HCT116 (cell line): ENCODE measurements at regions not wholly inside any gene's neighbourhood (a gene's known extent, or its start where the extent isn't known, plus 50 kb on each side); places are given as distances from the start of the nearest gene placed in this dataset.

ENCODE experiments used
- ATAC-seq: fragments of 200-7000 bp; cut with Tn5 transposase; 2 replicates; pipeline ENCODE4 v1.9.1; 2020; ENCODE audit warnings: mild to moderate bottlenecking, moderate library complexity
- BruUV-seq: library from RNA; stranded (reverse); fragments of 400-500 nt; replicated peaks from 2 replicates; lab custom pipeline; 2021; lab: Mats Ljungman, UMichigan
- CTCF ChIA-PET: fragments of 300-600 bp; sonication (Branson Sonifier 250); formaldehyde crosslinking; loops from one replicate; lab custom pipeline; 2021; ENCODE audit warnings: antibody characterized with exemption; lab: Charles Lee
- POLR2A ChIA-PET: fragments of 300-600, 350-600 bp; sonication (Branson Sonifier 250); formaldehyde crosslinking; loops from one replicate; lab custom pipeline; 2021; ENCODE audit warnings: antibody characterized with exemption; lab: Charles Lee
- RAD21 ChIA-PET, 2 experiments: fragments of 300-600 bp; sonication (Branson Sonifier 250); formaldehyde crosslinking; loops; one replicate each; lab custom pipeline; 2023; ENCODE audit warnings: low total read pairs in 2 of 2; ENCODE audit not compliant: uncharacterized antibody in 2 of 2, unreplicated experiment in 2 of 2, low non-redundant PET in 1 of 2; lab: Charles Lee
- DNase-seq: peaks from one replicate; pipeline ENCODE4 v3.0.0-alpha.2; 2010; ENCODE audit warnings: low read depth, low spot score
- H2AFZ ChIP-seq: fragments of 200-600 bp; shearing (Covaris generic), sonication (generic); 2 replicates; pipeline ENCODE4 v1.6.1; 2017; ENCODE audit warnings: low read depth, mixed run types, mixed read lengths, antibody characterized with exemption, low read length; ENCODE audit not compliant: poor library complexity, severe bottlenecking
- H3K27ac ChIP-seq: 2 replicates; pipeline ENCODE4 v1.5.1; 2012; ENCODE audit warnings: low read depth, low read length
- H3K27me3 ChIP-seq: fragments of 200-600 bp; sonication (generic); 2 replicates; pipeline ENCODE4 v1.6.1; 2016; ENCODE audit warnings: mixed run types, low read length, mixed read lengths; ENCODE audit not compliant: insufficient read depth
- H3K36me3 ChIP-seq, 2 experiments: fragments of 200-500 bp in 1 of 2; fragments of 200-600 bp in 1 of 2; sonication (Bioruptor generic) in 1 of 2; sonication (generic) in 1 of 2; 2 replicates each; pipeline versions ENCODE4 v1.5.1 to v1.6.1; 2014 to 2016; ENCODE audit warnings: low read length in 2 of 2, inconsistent platforms in 1 of 2, mixed read lengths in 1 of 2, mixed run types in 1 of 2; ENCODE audit not compliant: insufficient read depth in 2 of 2, control insufficient read depth in 1 of 2
- H3K4me1 ChIP-seq, 2 experiments: fragments of 200-600 bp in 1 of 2; sonication (generic) in 1 of 2; 2 replicates each; pipeline versions ENCODE4 v1.5.1 to v1.6.1; 2012 to 2017; ENCODE audit warnings: low read length in 2 of 2, inconsistent platforms in 1 of 2, mild to moderate bottlenecking in 1 of 2, mixed read lengths in 1 of 2, mixed run types in 1 of 2, moderate library complexity in 1 of 2; ENCODE audit not compliant: insufficient read depth in 2 of 2, control insufficient read depth in 1 of 2
- H3K4me2 ChIP-seq: fragments of 200-600 bp; sonication (generic); 2 replicates; pipeline ENCODE4 v1.6.1; 2017; ENCODE audit warnings: mixed run types, low read length, mixed read lengths
- H3K4me3 ChIP-seq, 2 experiments: fragments of 200-600 bp in 1 of 2; sonication (generic) in 1 of 2; replicated peaks in 1 of 2; 2 replicates each; pipeline ENCODE4 v1.5.1; 2011 to 2016; ENCODE audit warnings: low read length in 2 of 2, control low read depth in 1 of 2, low read depth in 1 of 2, mild to moderate bottlenecking in 1 of 2, mixed read lengths in 1 of 2, mixed run types in 1 of 2
- H3K79me2 ChIP-seq: fragments of 200-600 bp; sonication (generic); 2 replicates; pipeline ENCODE4 v1.6.1; 2017; ENCODE audit warnings: mild to moderate bottlenecking, mixed run types, low read length, moderate library complexity, mixed read lengths; ENCODE audit not compliant: insufficient read depth
- H3K9ac ChIP-seq: fragments of 200-600 bp; sonication (generic); 2 replicates; pipeline ENCODE4 v1.6.1; 2016; ENCODE audit warnings: low read length, mixed read lengths
- H3K9me2 ChIP-seq: fragments of 200-600 bp; sonication (generic), shearing (Covaris generic); 2 replicates; pipeline ENCODE4 v1.6.1; 2017; ENCODE audit warnings: mixed run types, mild to moderate bottlenecking, moderate library complexity; ENCODE audit not compliant: insufficient read depth
- H3K9me3 ChIP-seq, 2 experiments: fragments of 200-500 bp in 1 of 2; fragments of 200-600 bp in 1 of 2; sonication (Bioruptor generic) in 1 of 2; sonication (generic) in 1 of 2; 2 replicates each; pipeline ENCODE4 v1.6.1; 2014 to 2017; ENCODE audit warnings: low read length in 2 of 2, mixed read lengths in 2 of 2, inconsistent platforms in 1 of 2, low read depth in 1 of 2, mild to moderate bottlenecking in 1 of 2, mixed run types in 1 of 2, moderate library complexity in 1 of 2; ENCODE audit not compliant: control insufficient read depth in 1 of 2, insufficient read depth in 1 of 2
- H4K20me1 ChIP-seq: fragments of 200-600 bp; sonication (generic), shearing (Covaris generic); 2 replicates; pipeline ENCODE4 v1.6.1; 2017; ENCODE audit warnings: mixed run types, mild to moderate bottlenecking, moderate library complexity; ENCODE audit not compliant: insufficient read depth
- CBX3 ChIP-seq: IDR thresholded peaks from 2 replicates; pipeline ENCODE4 v1.6.1; 2012; ENCODE audit warnings: low read depth
- CEBPB ChIP-seq: IDR thresholded peaks from 2 replicates; pipeline ENCODE4 v1.6.1; 2012; ENCODE audit warnings: low read depth
- EGR1 ChIP-seq: IDR thresholded peaks from 2 replicates; pipeline ENCODE4 v1.6.1; 2012; ENCODE audit warnings: low read depth
- ELF1 ChIP-seq: IDR thresholded peaks from 2 replicates; pipeline ENCODE4 v1.6.1; 2012; ENCODE audit warnings: low read depth, borderline replicate concordance
- EZH2 ChIP-seq: fragments of 200-600 bp; sonication (generic); IDR thresholded peaks from 2 replicates; pipeline ENCODE4 v1.6.1; 2017; ENCODE audit warnings: antibody characterized with exemption, mixed run types
- EZH2phosphoT487 ChIP-seq: fragments of 200-600 bp; IDR thresholded peaks from 2 replicates; pipeline ENCODE4 v1.6.1; 2018; ENCODE audit warnings: antibody characterized with exemption, borderline replicate concordance
- FOSL1 ChIP-seq: IDR thresholded peaks from 2 replicates; pipeline ENCODE4 v1.6.1; 2012; ENCODE audit warnings: low read depth
- JUND ChIP-seq: IDR thresholded peaks from 2 replicates; pipeline ENCODE4 v1.6.1; 2012
- POLR2A ChIP-seq: IDR thresholded peaks from 2 replicates; pipeline ENCODE4 v1.7.0; 2011; ENCODE audit warnings: borderline replicate concordance; ENCODE audit not compliant: insufficient read depth, insufficient read length; ENCODE audit errors: extremely low read depth
- SIN3A ChIP-seq: IDR thresholded peaks from 2 replicates; pipeline ENCODE4 v1.6.1; 2012; ENCODE audit warnings: low read depth
- TCF7L2 ChIP-seq: IDR thresholded peaks from 2 replicates; pipeline ENCODE4 v1.7.0; 2011; ENCODE audit warnings: borderline replicate concordance, inconsistent platforms; ENCODE audit not compliant: insufficient read depth, insufficient read length; ENCODE audit errors: extremely low read depth
- YY1 ChIP-seq: IDR thresholded peaks from 2 replicates; pipeline ENCODE4 v1.6.1; 2011; ENCODE audit warnings: low read length, low read depth, moderate library complexity, mild to moderate bottlenecking; ENCODE audit not compliant: insufficient replicate concordance; ENCODE audit errors: extremely low read depth
- ZFX ChIP-seq: fragments of 450-650 bp; IDR thresholded peaks from 2 replicates; pipeline ENCODE4 v1.6.1; 2017
- ZNF274 ChIP-seq: fragments of 200-500 bp; sonication (Bioruptor generic); IDR thresholded peaks from 2 replicates; pipeline ENCODE4 v1.6.1; 2014; ENCODE audit warnings: mild to moderate bottlenecking, low read depth, low read length, inconsistent platforms
- intact Hi-C: fragments of 100-400 bp; cut with micrococcal nuclease; formaldehyde crosslinking; loops from 2 replicates; pipeline ENCODE4 v1.10.0; 2022
- TF ChIP-seq, protein P1 (sequence below): IDR thresholded peaks from 2 replicates; pipeline ENCODE4 v1.6.1; 2011; ENCODE audit warnings: mild to moderate bottlenecking, low read length, moderate library complexity; ENCODE audit not compliant: insufficient replicate concordance; ENCODE audit errors: extremely low read depth
- TF ChIP-seq, protein P2 (sequence below): IDR thresholded peaks from 2 replicates; pipeline ENCODE4 v1.6.1; 2012
- TF ChIP-seq, protein P3 (sequence below): IDR thresholded peaks from 2 replicates; pipeline ENCODE4 v1.6.1; 2012
- TF ChIP-seq, protein P4 (sequence below): IDR thresholded peaks from 2 replicates; pipeline ENCODE4 v1.6.1; 2012; ENCODE audit warnings: low read depth

DNA sequence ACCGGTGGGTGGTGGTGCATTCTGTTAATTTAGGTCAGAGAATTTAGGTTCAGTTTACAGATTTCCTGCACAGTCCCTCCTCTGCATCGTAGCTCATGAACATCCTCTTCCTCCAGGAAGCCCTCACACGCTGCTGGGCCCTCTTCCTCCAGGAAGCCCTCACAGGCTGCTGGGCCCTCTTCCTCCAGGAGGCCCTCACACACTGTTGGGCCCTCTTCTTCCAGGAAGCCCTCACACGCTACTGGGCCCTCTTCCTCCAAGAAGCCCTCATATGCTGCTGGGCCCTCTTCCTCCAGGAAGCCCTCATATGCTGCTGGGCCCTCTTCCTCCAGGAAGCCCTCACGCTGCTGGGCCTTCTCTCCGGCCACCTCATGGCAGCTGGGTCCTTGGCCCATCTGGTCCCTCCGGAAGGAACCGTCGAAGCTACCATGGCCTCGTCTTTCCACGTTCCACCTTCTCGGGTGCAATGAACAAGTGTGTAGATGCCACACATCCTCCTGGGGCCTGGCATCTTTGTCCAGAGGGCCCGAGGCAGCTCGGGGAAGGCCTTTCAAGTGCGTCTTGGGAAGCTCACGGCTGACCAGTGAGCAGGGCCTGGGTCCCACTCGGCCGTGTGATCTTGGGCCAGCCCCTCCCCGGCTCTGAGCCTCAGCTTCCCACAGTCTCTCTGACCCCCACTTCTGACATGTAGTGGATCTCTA, 58.9 kb upstream of the PPARA start:
- H3K4me3 ChIP-seq = no peak overlapping the region
- H3K27ac ChIP-seq = peak overlapping the region; percentile 37
- H4K20me1 ChIP-seq = peaks cover under 1% of the 10 kb centered on the region; the same call in 1 of the 2 replicates
- ChIA-PET CTCF (no interaction called here), POLR2A (no interaction called here)
- H3K9me2 ChIP-seq = no peaks in the 10 kb centered on the region
- DNase-seq (no peak), ATAC-seq (no peak)
- H3K27me3 ChIP-seq = no peaks in the 10 kb centered on the region
- no peak overlapping the region for H3K9ac ChIP-seq
- H3K9me3 ChIP-seq = no peaks in the 10 kb centered on the region
- no peak overlapping the region for H3K4me2 ChIP-seq
- H3K4me1 ChIP-seq = peaks cover 9 to 22% of the 10 kb centered on the region in 2 experiments
- TF ChIP-seq YY1 (no peak), EGR1 (no peak), ZNF274 (no peak), CBX3 (no peak), JUND (no peak), TCF7L2 (no peak), SIN3A (no peak), ZFX (no peak), FOSL1 (no peak), POLR2A (no peak), CEBPB (no peak), EZH2phosphoT487 (no peak), ELF1 (no peak), EZH2 (no peak)
- TF ChIP-seq, protein P1, sequence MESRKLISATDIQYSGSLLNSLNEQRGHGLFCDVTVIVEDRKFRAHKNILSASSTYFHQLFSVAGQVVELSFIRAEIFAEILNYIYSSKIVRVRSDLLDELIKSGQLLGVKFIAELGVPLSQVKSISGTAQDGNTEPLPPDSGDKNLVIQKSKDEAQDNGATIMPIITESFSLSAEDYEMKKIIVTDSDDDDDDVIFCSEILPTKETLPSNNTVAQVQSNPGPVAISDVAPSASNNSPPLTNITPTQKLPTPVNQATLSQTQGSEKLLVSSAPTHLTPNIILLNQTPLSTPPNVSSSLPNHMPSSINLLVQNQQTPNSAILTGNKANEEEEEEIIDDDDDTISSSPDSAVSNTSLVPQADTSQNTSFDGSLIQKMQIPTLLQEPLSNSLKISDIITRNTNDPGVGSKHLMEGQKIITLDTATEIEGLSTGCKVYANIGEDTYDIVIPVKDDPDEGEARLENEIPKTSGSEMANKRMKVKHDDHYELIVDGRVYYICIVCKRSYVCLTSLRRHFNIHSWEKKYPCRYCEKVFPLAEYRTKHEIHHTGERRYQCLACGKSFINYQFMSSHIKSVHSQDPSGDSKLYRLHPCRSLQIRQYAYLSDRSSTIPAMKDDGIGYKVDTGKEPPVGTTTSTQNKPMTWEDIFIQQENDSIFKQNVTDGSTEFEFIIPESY = no peak
- TF ChIP-seq, protein P2, sequence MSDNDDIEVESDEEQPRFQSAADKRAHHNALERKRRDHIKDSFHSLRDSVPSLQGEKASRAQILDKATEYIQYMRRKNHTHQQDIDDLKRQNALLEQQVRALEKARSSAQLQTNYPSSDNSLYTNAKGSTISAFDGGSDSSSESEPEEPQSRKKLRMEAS = no peak
- TF ChIP-seq, protein P3, sequence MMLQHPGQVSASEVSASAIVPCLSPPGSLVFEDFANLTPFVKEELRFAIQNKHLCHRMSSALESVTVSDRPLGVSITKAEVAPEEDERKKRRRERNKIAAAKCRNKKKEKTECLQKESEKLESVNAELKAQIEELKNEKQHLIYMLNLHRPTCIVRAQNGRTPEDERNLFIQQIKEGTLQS = no peak
- TF ChIP-seq, protein P4, sequence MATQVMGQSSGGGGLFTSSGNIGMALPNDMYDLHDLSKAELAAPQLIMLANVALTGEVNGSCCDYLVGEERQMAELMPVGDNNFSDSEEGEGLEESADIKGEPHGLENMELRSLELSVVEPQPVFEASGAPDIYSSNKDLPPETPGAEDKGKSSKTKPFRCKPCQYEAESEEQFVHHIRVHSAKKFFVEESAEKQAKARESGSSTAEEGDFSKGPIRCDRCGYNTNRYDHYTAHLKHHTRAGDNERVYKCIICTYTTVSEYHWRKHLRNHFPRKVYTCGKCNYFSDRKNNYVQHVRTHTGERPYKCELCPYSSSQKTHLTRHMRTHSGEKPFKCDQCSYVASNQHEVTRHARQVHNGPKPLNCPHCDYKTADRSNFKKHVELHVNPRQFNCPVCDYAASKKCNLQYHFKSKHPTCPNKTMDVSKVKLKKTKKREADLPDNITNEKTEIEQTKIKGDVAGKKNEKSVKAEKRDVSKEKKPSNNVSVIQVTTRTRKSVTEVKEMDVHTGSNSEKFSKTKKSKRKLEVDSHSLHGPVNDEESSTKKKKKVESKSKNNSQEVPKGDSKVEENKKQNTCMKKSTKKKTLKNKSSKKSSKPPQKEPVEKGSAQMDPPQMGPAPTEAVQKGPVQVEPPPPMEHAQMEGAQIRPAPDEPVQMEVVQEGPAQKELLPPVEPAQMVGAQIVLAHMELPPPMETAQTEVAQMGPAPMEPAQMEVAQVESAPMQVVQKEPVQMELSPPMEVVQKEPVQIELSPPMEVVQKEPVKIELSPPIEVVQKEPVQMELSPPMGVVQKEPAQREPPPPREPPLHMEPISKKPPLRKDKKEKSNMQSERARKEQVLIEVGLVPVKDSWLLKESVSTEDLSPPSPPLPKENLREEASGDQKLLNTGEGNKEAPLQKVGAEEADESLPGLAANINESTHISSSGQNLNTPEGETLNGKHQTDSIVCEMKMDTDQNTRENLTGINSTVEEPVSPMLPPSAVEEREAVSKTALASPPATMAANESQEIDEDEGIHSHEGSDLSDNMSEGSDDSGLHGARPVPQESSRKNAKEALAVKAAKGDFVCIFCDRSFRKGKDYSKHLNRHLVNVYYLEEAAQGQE = no peak
- TF ChIP-seq, all 23 proteins: peak for 0
- Histone ChIP-seq H2AFZ (no peak overlapping the region), H3K36me3 (peaks cover 4 to 54% of the 10 kb centered on the region in 2 experiments; a peak in 3 of 4 replicates), H3K79me2 (peaks cover 95% of the 10 kb centered on the region)
- RAD21 ChIA-PET = no interaction called here
- no TSS peak for BruUV-seq
- intact Hi-C loops = no loop called here
